Dermis blood vessel endothelial cell (primary cell): ENCODE measurements at regions not wholly inside any gene's neighbourhood (a gene's known extent, or its start where the extent isn't known, plus 50 kb on each side); places are given as distances from the start of the nearest gene placed in this dataset.

Experiments
- DNase-seq: peaks from one replicate; pipeline ENCODE4 v3.0.0; 2010

DNA sequence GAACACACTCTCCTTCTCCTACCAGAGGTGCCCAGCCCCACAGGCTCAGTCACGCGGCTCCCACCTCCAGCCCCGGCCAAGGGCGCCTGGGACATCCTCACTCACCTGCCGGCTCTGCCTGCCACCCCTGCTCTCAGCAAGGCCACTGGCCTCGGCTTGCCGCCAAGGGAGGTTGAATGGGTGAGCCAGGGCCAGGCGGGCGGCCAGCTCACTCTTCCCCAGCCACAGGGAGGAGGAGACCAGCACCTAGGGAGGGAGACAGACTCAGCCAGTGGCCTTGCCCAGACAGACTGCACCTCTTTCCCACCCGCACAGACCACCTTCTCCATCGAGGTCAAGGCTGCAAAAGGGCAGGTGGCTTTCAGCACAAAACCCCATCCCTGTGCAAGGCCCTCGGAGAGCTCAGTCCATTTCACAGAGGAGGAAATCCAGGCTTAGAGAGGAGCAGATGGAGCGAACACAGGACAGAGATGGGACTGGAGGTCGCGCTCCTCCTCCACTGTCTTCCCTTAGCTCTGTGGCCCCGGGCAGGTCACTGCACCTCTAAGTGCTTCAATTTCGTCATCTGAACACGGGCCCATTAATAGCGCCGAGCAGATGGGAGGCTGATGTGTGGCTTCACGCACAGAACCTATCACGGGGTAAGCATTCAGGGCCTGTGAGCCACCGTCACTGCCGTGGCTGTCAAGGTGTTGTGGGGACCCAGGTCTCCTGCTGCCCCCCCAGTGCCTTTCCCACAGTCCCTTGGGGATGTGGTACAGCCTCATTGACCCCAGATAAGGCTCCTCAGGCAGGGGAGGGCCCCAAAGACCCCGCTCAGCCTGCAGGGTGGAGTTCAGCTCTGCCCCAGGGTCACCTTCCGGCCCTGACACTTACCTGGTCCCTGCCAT lies 56.1 kb downstream of the RMI2 start:
- DNase-seq, result no peak

DNA sequence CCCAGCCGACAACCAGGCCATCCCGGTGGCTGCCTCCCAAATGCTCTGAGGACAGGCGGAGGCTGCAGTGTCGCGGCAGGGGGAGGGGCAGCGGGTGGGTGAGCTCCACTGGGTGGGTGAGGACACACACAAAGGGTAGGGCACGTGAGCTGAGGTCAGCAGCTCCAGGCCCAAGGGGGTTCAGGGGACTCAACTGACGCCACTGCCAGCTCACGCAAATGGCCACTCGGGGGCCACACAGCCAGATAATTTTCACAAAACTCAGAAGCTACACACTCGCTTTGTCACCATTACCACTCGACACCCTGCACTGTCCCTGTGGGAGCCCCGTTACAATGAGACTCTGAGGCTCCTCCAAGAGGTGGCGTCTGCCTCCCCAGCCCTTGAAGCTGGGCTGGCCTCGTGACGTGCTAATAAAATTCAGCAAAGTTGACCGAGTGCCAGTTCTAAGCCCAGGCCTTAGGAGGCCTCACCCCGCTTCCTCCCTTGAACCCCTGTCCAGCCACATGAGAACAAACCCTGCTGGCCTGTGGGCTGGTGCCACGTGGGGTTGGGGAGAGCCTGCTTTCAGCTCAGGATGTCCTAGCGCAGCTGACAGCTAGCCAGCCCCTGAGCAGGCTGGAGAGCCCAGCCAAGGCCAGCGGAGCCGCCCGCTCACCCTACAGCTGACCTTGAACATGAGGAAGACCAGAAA lies 56.9 kb downstream of the RMI2 start:
- no peak for DNase-seq

DNA sequence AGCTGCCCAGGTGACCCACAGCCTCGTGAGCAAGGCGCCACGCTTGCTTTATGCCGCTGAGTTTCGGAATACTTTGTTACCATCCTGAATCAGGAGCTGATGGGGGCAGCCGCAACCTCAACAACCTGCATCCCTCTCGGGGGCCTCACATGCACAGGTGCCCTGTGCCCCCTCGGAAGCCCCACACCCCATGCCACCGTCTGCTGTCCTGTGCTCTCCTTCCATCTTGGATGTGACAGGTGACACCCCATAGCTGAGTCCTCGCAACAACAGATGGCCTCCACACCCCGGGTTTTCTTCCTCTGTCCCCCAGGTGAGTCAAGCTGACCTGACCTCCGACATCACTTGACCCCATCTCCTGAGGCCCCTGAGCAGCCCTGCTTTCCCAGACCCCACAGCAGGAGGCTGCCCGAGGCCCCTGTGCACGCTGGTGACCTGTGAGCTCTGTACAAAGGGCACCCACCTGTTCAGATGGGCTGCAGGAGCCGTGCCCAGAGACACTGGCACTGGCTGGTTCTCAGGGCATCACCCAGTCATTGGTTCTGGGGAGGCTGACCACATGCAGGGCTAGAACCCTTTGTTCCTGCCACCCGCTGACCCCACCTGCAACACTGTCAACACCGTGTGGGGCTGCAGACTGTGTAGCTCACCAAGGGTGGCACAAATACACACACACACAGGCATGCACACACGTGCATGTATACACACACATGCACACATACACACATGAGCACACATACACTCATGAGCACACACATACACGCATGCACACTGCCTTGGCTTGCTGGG lies 57.7 kb downstream of the RMI2 start:
- no peak for DNase-seq

DNA sequence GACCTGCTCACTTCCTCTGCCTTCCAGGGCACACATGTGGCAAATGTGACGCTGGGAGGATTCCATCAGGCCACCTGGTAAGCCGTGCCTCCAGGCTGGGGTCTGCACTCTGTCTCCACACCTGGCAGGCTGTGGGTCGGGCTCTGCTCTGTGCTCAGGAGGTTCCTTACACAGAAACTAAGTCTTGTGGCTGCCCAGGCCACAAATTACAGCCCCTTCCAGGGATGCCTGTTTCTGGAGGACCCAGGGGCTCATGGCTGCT lies 58.2 kb downstream of the RMI2 start:
- no peak for DNase-seq

- no peak for DNase-seq
Measured at GRCh38 chr16:11403920-11404319, 58.7 kb downstream of the RMI2 start.

DNA sequence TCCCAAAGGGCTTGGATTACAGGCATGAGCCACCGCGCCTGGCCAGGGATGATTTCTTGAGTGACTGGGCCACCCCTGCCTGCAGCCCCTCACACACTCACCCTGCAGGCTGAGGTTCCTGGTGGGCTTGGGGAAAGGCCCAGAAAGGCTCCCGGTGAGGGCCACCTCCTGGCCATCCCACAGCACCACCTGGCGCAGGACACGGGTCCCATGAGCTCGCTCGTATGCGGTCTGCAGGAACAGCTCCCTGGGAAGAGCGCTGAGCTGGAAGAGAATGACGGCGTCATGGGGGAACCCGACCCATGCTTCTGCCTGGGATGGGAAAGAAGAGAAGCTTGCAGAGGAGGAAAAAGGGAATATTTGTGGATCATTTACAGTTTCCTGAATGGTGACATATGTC lies 59.3 kb downstream of the RMI2 start:
- DNase-seq, result no peak

DNA sequence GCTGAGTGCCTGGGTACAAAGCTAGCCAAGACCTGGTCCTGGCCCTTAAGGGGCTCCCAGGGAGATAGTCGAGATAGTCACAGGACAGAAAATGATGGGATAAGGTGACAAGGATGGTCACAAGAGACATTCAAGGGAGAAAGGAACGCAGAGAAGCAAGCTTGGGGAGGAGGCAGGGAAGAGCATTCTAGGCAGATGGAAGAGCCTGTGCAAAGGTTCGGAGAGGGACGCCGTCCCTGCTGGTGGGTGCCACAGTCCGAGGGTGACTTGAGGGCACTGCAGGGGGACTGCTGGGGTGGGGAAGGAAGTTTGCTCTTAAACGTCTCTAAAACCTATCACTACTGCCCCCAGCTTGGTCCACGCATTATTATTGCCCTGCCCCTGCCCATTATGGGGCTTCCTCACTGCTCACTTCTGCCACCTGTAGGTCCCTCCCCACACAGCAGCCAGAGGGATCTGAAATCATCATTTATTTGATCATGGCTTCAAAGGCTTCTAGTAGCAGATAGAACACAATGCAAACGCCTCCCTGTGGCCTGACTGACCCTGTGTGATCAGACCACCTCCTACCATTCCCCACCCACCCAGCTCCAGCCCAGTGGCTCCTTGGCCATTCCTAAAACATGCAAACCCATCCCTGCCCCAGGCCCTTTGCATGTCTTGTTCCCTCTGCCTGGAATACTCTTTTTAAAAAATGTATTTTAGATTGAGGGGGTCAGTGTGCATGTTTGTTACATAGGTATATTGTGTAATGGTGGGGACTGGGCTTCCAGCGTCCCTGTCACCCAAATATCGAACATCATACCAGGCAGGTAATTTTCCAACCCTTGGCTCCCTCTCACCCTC lies 60.3 kb downstream of the RMI2 start:
- peak; percentile 61 for DNase-seq

- DNase-seq, result no peak
Measured at GRCh38 chr16:11406177-11406560, 60.9 kb downstream of the RMI2 start.

GRCh38 chr16:11407047-11407982 lies 62.1 kb downstream of the RMI2 start:
- DNase-seq, result peak; percentile 83

DNA sequence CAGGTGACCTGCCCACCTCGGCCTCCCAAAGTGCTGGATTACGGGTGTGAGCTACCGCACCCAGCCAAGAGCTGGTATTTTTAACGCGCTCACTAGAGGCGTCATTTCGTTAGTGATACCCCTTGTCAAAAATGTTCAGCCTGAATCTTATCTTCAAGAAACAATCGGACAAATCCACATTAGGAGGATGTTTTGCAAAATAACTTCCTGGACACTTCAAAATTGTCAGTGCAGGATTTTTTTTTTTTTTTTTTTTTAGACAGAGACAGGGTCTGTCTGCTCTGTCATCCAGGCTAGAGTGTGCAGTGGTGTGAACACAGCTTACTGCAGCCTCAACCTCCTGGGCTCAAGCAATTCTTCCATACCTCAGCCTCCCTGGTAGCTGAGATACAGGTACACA lies 63.0 kb downstream of the RMI2 start:
- no peak for DNase-seq

DNA sequence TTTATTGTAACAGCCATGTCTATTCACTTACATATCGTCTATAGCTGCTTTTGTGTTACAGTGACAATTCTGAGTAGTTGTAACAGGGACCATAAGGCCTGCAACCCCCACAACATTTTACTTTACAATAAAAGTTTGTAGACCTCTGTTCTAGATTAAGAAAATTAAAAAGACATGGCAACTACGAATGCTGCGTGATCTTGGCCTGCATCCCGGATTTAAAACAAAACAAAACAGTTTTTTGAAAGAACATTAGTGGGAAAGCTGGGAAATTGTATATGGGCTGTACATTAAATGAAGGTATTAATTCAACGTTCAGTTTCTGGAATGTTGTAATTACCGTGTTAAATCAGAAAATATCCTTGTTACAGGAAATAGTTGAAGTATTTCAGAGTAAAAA lies 64.1 kb downstream of the RMI2 start:
- DNase-seq, result no peak

DNA sequence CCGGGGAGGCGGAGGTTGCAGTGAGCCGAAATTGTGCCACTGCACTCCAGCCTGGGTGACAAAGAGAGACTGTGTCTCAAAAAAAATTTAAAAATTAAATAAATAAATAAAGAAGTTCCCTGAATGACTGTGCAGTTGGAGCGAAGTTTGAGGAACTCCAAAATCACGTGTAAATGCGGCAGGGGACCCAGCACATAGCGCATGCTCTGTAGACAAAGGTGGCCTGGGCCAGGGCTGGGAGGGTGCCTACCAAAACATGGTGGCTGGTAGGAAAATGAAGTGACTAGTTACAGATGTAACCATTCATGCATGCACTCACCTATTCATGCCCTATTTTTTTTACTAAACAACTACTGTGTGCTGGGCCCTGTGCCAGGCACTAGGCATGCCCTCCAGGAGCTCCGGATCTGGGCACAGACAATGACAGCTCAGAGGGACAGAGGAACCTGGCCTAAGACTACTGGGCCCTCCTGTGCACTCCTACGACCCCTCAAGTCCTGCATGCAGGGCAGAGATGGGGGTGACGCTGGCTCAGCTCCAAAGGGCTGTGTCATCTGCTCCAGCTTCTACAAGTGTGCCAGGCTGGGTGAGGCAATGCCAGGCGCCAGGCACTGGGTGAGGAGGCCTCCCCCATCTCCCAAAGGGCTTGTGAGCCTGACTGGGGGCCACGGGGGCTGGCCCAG lies 65.3 kb downstream of the RMI2 start:
- no peak for DNase-seq

DNA sequence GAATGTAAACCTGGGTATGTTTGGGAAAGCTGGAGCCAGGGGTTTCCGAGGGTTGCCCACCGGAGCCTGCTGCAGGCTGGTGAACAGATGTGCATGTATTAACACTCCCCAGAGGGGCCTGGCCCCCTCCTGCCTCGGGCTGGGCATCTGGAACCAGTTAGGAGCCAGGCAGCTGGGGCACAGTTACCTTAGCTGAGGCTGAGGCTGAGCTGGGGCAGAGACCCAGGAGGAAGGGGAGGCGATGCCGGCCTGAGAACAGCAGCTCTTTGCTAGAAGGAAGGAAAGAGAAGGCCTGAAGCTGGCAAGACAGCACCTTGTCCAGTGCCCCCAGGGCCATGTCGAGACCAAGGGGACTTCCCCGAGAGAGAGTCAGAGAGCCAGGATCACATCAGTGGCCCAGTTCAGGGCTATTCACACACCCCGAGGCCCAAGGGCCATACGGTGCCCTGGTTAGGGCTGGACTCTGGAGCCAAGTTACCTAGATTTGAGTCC lies 65.8 kb downstream of the RMI2 start:
- no peak for DNase-seq

GRCh38 chr16:11412175-11412904 lies 67.1 kb downstream of the RMI2 start:
- no peak for DNase-seq

DNA sequence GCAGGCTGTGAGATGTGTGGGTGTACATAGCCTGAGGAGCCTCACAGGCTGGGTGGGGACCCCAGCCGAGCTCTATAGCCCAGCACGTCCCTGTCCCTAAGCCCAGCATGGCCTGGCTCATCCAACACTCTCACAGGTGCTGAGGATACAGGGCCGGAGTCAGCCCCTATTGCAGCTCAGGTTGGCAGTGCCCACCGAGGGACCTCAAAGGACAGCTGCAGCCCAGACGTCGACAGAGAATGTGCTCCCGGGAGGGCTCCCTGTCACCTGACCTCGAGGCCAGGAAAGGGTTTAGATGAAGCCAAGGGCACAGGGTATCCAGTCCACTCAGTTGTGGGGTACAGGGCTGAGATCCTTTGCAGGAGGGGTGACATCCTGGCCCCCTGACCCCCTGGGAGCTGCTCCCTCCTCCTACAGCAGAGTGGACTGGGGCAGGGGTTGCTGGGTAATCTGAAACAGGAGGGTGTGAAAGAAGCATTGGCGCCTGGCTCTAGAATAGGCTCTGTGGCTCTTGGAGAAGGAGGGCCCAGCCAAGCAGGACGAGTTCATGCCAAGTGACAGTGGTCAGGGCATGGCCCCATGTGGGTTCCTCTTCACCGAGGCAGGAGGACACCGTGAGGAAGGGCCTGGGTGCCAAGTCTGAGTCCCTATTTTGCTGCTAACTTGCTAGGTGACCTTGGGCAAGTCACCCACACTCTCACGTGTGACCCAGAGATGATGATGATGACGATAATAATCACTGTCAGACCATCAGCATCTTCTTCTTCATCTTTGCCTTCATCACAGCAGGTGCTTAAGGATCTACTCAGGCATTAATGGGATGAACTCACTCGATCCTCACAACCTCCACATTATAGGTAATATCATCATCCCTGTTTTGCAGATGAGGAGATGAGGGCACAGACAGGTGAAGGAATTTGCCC lies 68.0 kb downstream of the RMI2 start:
- DNase-seq, result no peak

DNA sequence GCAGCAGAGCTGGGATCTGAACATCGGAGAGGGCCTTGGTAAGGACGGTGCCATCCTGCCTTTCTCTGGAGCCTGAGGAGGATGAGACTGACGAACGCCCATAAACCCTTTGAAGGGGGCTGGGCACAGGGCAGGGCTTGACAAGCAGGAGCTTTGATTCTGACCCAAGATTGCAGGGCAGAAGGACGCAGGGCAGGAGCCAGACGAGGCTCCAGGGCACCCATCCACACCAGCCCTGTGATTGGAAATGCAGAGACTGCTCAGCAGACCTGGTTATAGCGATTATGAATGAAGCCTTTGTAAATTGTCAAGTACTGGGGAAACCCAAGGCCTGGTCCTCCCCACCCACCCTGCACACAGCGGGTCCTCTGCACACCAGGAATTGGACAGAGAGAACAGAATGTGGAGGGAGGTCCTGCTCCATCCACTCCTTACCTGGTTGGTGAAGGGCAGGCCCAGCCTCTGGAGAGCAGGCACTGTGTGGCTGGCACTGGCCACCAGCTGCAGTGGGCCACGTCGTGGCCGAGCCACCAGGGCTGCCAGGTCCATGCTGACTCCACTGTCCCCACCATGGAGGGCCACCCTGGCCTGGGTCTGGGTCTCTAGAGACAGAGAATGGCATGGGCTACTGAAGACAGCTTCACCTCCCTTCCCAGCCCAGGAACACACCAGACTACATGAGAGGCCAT lies 68.8 kb downstream of the RMI2 start:
- DNase-seq, result no peak

GRCh38 chr16:11414815-11415775 lies 69.8 kb downstream of the RMI2 start:
- no peak for DNase-seq
